ENCODE measurements at regions not wholly inside any gene's neighbourhood (a gene's known extent, or its start where the extent isn't known, plus 50 kb on each side); places are given as distances from the start of the nearest gene placed in this dataset.

GRCh38 chr19:41501854-41502253 lies 58.9 kb downstream of the ERICH4 start:
- TF ChIP-seq EZH2 (IDR thresholded peaks at IDR 0.05; ENCODE audit: borderline replicate concordance, low read depth, low read length, poor library complexity, severe bottlenecking) (no peak), CTCF (conservative IDR thresholded peaks at IDR 0.05; ENCODE audit: low read depth, low read length) (no peak)
